CD8-positive, alpha-beta memory T cell (primary cell): ENCODE measurements at regions not wholly inside any gene's neighbourhood (a gene's known extent, or its start where the extent isn't known, plus 50 kb on each side); places are given as distances from the start of the nearest gene placed in this dataset.
"Not testable (repeated sequence)": the region's sequence is repeated elsewhere in the genome, so short reads cannot be mapped to it uniquely, and the experiment has no call there.

Source experiments
- CTCF ChIA-PET: fragments of 350-600 bp; sonication (Branson Sonifier 250); formaldehyde crosslinking; loops from one replicate; lab custom pipeline; 2021; ENCODE audit warnings: antibody characterized with exemption; lab: Charles Lee
- POLR2A ChIA-PET: fragments of 350-600 bp; sonication (Branson Sonifier 250); formaldehyde crosslinking; loops from one replicate; lab custom pipeline; 2021; ENCODE audit warnings: antibody characterized with exemption; lab: Charles Lee
- DNase-seq, 5 donors: peaks; one replicate each; pipeline versions ENCODE4 v3.0.0 to v3.0.0-alpha.2; 2020 to 2022; ENCODE audit warnings: mixed read lengths in 1 of 5
- H3K27ac ChIP-seq: one replicate; pipeline ENCODE4 v1.7.0; 2013; ENCODE audit warnings: low read depth, mild to moderate bottlenecking, low read length, moderate library complexity
- H3K27me3 ChIP-seq: 2 replicates; pipeline ENCODE4 v1.7.0; 2013; ENCODE audit warnings: low read length, mild to moderate bottlenecking; ENCODE audit not compliant: insufficient read depth, poor library complexity, severe bottlenecking
- H3K36me3 ChIP-seq: 2 replicates; pipeline ENCODE4 v1.7.0; 2013; ENCODE audit warnings: mild to moderate bottlenecking, low read length, moderate library complexity; ENCODE audit not compliant: insufficient read depth
- H3K4me1 ChIP-seq: 2 replicates; pipeline ENCODE4 v1.7.0; 2013; ENCODE audit warnings: mild to moderate bottlenecking, low read length, moderate library complexity; ENCODE audit not compliant: insufficient read depth
- H3K4me3 ChIP-seq: 2 replicates; pipeline ENCODE4 v1.7.0; 2013; ENCODE audit warnings: mild to moderate bottlenecking, low read length
- H3K9me3 ChIP-seq: 2 replicates; pipeline ENCODE4 v1.7.0; 2013; ENCODE audit warnings: mild to moderate bottlenecking, low read length
- H3K27ac Mint-ChIP-seq, 8 donors: one replicate each; pipeline ENCODE4 v1.8.0; 2020 to 2021; ENCODE audit warnings: mixed read lengths in 8 of 8, mild to moderate bottlenecking in 6 of 8, inconsistent platforms in 3 of 8, moderate library complexity in 3 of 8
- H3K27me3 Mint-ChIP-seq, 2 donors: one replicate each; pipeline ENCODE4 v1.8.0; 2020 to 2021; ENCODE audit warnings: mixed read lengths in 2 of 2, mild to moderate bottlenecking in 1 of 2, moderate library complexity in 1 of 2
- H3K36me3 Mint-ChIP-seq, 3 donors: one replicate each; pipeline ENCODE4 v1.8.0; 2020 to 2021; ENCODE audit warnings: mixed read lengths in 3 of 3, inconsistent platforms in 1 of 3, mild to moderate bottlenecking in 1 of 3
- H3K4me1 Mint-ChIP-seq, 3 donors: one replicate each; pipeline ENCODE4 v1.8.0; 2020 to 2021; ENCODE audit warnings: mixed read lengths in 3 of 3, inconsistent platforms in 1 of 3, mild to moderate bottlenecking in 1 of 3
- H3K4me3 Mint-ChIP-seq, 7 donors: one replicate each; pipeline ENCODE4 v1.8.0; 2020 to 2021; ENCODE audit warnings: mixed read lengths in 7 of 7, mild to moderate bottlenecking in 6 of 7, moderate library complexity in 4 of 7, inconsistent platforms in 2 of 7
- H3K9me3 Mint-ChIP-seq, 5 donors: one replicate each; pipeline ENCODE4 v1.8.0; 2020 to 2022; ENCODE audit warnings: mixed read lengths in 5 of 5, mild to moderate bottlenecking in 3 of 5, moderate library complexity in 2 of 5, inconsistent platforms in 1 of 5

- ChIA-PET POLR2A (no interaction called here), CTCF (no interaction called here)
- no peak overlapping the region for H3K4me3 Mint-ChIP-seq
- H3K4me1 ChIP-seq: no peaks in the 10 kb centered on the region
- peaks cover 0 to 2% (median 0%) of the 10 kb centered on the region in 5 donors for H3K9me3 Mint-ChIP-seq
- no peak overlapping the region for H3K27ac Mint-ChIP-seq
- H3K27me3 Mint-ChIP-seq: peaks cover 0 to 12% of the 10 kb centered on the region in 2 donors
- no peaks in the 10 kb centered on the region for H3K9me3 ChIP-seq
- H3K27me3 ChIP-seq: no peaks in the 10 kb centered on the region
- H3K36me3 ChIP-seq: no peaks in the 10 kb centered on the region
- no peak for DNase-seq
- H3K36me3 Mint-ChIP-seq: no peaks in the 10 kb centered on the region
- no peak overlapping the region for H3K27ac ChIP-seq
- H3K4me1 Mint-ChIP-seq: no peaks in the 10 kb centered on the region
- no peak overlapping the region for H3K4me3 ChIP-seq
Measured at GRCh38 chrX:115392031-115392430, 102.5 kb downstream of the LUZP4 start.

GRCh38 chrX:115392871-115393270 lies 103.4 kb downstream of the LUZP4 start:
- H3K9me3 ChIP-seq: no peaks in the 10 kb centered on the region
- H3K27me3 ChIP-seq: no peaks in the 10 kb centered on the region
- H3K27me3 Mint-ChIP-seq: peaks cover 0 to 12% of the 10 kb centered on the region in 2 donors
- ChIA-PET POLR2A (no interaction called here), CTCF (no interaction called here)
- no peak overlapping the region for H3K4me3 Mint-ChIP-seq
- no peak overlapping the region for H3K4me3 ChIP-seq
- H3K27ac Mint-ChIP-seq: no peak overlapping the region
- no peaks in the 10 kb centered on the region for H3K36me3 ChIP-seq
- no peaks in the 10 kb centered on the region for H3K4me1 ChIP-seq
- no peaks in the 10 kb centered on the region for H3K4me1 Mint-ChIP-seq
- peaks cover 0 to 2% (median 0%) of the 10 kb centered on the region in 5 donors for H3K9me3 Mint-ChIP-seq
- no peak for DNase-seq
- no peak overlapping the region for H3K27ac ChIP-seq
- H3K36me3 Mint-ChIP-seq: no peaks in the 10 kb centered on the region

- no peaks in the 10 kb centered on the region for H3K9me3 ChIP-seq
- no peak overlapping the region for H3K4me3 ChIP-seq
- no peak overlapping the region for H3K4me3 Mint-ChIP-seq
- H3K9me3 Mint-ChIP-seq: peaks cover 0 to 2% (median 0%) of the 10 kb centered on the region in 5 donors
- no peak for DNase-seq
- CTCF ChIA-PET: no interaction called here
- no peak overlapping the region for H3K27ac Mint-ChIP-seq
- H3K4me1 ChIP-seq: no peaks in the 10 kb centered on the region
- H3K27ac ChIP-seq: no peak overlapping the region
- no peaks in the 10 kb centered on the region for H3K27me3 ChIP-seq
- H3K36me3 ChIP-seq: no peaks in the 10 kb centered on the region
- POLR2A ChIA-PET: no interaction called here
- peaks cover 0 to 12% of the 10 kb centered on the region in 2 donors for H3K27me3 Mint-ChIP-seq
- no peaks in the 10 kb centered on the region for H3K4me1 Mint-ChIP-seq
- no peaks in the 10 kb centered on the region for H3K36me3 Mint-ChIP-seq
Measured at GRCh38 chrX:115393271-115393670, 103.8 kb downstream of the LUZP4 start.

GRCh38 chrX:115394806-115395205 lies 105.3 kb downstream of the LUZP4 start:
- H3K27me3 ChIP-seq, H3K27ac Mint-ChIP-seq, H3K4me1 ChIP-seq, H3K36me3 Mint-ChIP-seq, DNase-seq, POLR2A ChIA-PET, H3K4me3 Mint-ChIP-seq, H3K36me3 ChIP-seq, CTCF ChIA-PET, H3K9me3 ChIP-seq, H3K4me3 ChIP-seq, H3K27ac ChIP-seq, H3K9me3 Mint-ChIP-seq, H3K4me1 Mint-ChIP-seq: not testable (repeated sequence)
- H3K27me3 Mint-ChIP-seq: peaks cover 0 to 17% of the 10 kb centered on the region in 2 donors

- Mint-ChIP-seq H3K27me3 (peaks cover 0 to 12% of the 10 kb centered on the region in 2 donors), H3K4me3 (no peak overlapping the region), H3K9me3 (no peaks in the 10 kb centered on the region), H3K27ac (no peak overlapping the region), H3K36me3 (no peaks in the 10 kb centered on the region), H3K4me1 (no peaks in the 10 kb centered on the region)
- no peak for DNase-seq
- ChIA-PET POLR2A (no interaction called here), CTCF (no interaction called here)
- H3K27me3 ChIP-seq: no peaks in the 10 kb centered on the region
- H3K4me1 ChIP-seq: no peaks in the 10 kb centered on the region
- no peaks in the 10 kb centered on the region for H3K9me3 ChIP-seq
- H3K36me3 ChIP-seq: no peaks in the 10 kb centered on the region
- no peak overlapping the region for H3K27ac ChIP-seq
- H3K4me3 ChIP-seq: no peak overlapping the region
Measured at GRCh38 chrX:115399306-115399705, 109.8 kb downstream of the LUZP4 start.

- CTCF ChIA-PET: no interaction called here
- H3K4me3 Mint-ChIP-seq: no peak overlapping the region
- Histone ChIP-seq H3K36me3 (no peaks in the 10 kb centered on the region), H3K9me3 (no peaks in the 10 kb centered on the region), H3K4me1 (no peaks in the 10 kb centered on the region), H3K27ac (no peak overlapping the region), H3K27me3 (no peaks in the 10 kb centered on the region), H3K4me3 (no peak overlapping the region)
- no peak for DNase-seq
- H3K27ac Mint-ChIP-seq: no peak overlapping the region
- no peaks in the 10 kb centered on the region for H3K9me3 Mint-ChIP-seq
- POLR2A ChIA-PET: no interaction called here
- H3K36me3 Mint-ChIP-seq: no peaks in the 10 kb centered on the region
- H3K27me3 Mint-ChIP-seq: peaks cover 0 to 11% of the 10 kb centered on the region in 2 donors
- no peaks in the 10 kb centered on the region for H3K4me1 Mint-ChIP-seq
Measured at GRCh38 chrX:115400960-115401359, 111.4 kb downstream of the LUZP4 start.

- Histone ChIP-seq H3K4me1 (no peaks in the 10 kb centered on the region), H3K27ac (no peak overlapping the region), H3K9me3 (no peaks in the 10 kb centered on the region), H3K27me3 (no peaks in the 10 kb centered on the region), H3K36me3 (no peaks in the 10 kb centered on the region), H3K4me3 (no peak overlapping the region)
- peaks cover 0 to 9% of the 10 kb centered on the region in 2 donors for H3K27me3 Mint-ChIP-seq
- POLR2A ChIA-PET: no interaction called here
- no peaks in the 10 kb centered on the region for H3K4me1 Mint-ChIP-seq
- H3K27ac Mint-ChIP-seq: peak overlapping the region in 1 of 8 donors; percentile 27
- DNase-seq: no peak
- CTCF ChIA-PET: no interaction called here
- H3K4me3 Mint-ChIP-seq: no peak overlapping the region
- H3K9me3 Mint-ChIP-seq: no peaks in the 10 kb centered on the region
- no peaks in the 10 kb centered on the region for H3K36me3 Mint-ChIP-seq
Measured at GRCh38 chrX:115402299-115402698, 112.8 kb downstream of the LUZP4 start.

- H3K36me3 ChIP-seq: no peaks in the 10 kb centered on the region
- H3K4me3 Mint-ChIP-seq: no peak overlapping the region
- no peaks in the 10 kb centered on the region for H3K4me1 ChIP-seq
- no peak overlapping the region for H3K27ac ChIP-seq
- H3K27me3 ChIP-seq: no peaks in the 10 kb centered on the region
- H3K27ac Mint-ChIP-seq: no peak overlapping the region
- ChIA-PET POLR2A (no interaction called here), CTCF (no interaction called here)
- H3K27me3 Mint-ChIP-seq: no peaks in the 10 kb centered on the region
- H3K9me3 Mint-ChIP-seq: no peaks in the 10 kb centered on the region
- no peaks in the 10 kb centered on the region for H3K36me3 Mint-ChIP-seq
- H3K4me3 ChIP-seq: no peak overlapping the region
- no peaks in the 10 kb centered on the region for H3K9me3 ChIP-seq
- no peak for DNase-seq
- no peaks in the 10 kb centered on the region for H3K4me1 Mint-ChIP-seq
Measured at GRCh38 chrX:115408771-115409400, 119.4 kb downstream of the LUZP4 start.
